Fibroblast of lung (primary cell): ENCODE measurements at regions not wholly inside any gene's neighbourhood (a gene's known extent, or its start where the extent isn't known, plus 50 kb on each side); places are given as distances from the start of the nearest gene placed in this dataset.

Experiments used
- DNase-seq, 2 donors: peaks; one replicate each; pipeline versions ENCODE4 v3.0.0 to v3.0.0-alpha.2; 2010; ENCODE audit warnings: low read depth in 2 of 2
- H2AFZ ChIP-seq: 2 replicates; pipeline ENCODE4 v1.5.1; 2012; ENCODE audit warnings: low read length, control low read depth, inconsistent platforms
- H3K27ac ChIP-seq: 2 replicates; pipeline ENCODE4 v1.5.1; 2011; ENCODE audit warnings: low read length, control low read depth; ENCODE audit not compliant: insufficient read depth
- H3K27me3 ChIP-seq: 2 replicates; pipeline ENCODE4 v1.5.1; 2011; ENCODE audit warnings: mild to moderate bottlenecking, low read length; ENCODE audit not compliant: control insufficient read depth, insufficient read depth
- H3K36me3 ChIP-seq: 2 replicates; pipeline ENCODE4 v1.5.1; 2011; ENCODE audit warnings: low read length; ENCODE audit not compliant: control insufficient read depth, insufficient read depth
- H3K4me1 ChIP-seq: 2 replicates; pipeline ENCODE4 v1.5.1; 2011; ENCODE audit warnings: low read length; ENCODE audit not compliant: control insufficient read depth, insufficient read depth; ENCODE audit errors: extremely low read depth
- H3K4me2 ChIP-seq: 2 replicates; pipeline ENCODE4 v1.5.1; 2011; ENCODE audit warnings: low read length, control low read depth; ENCODE audit not compliant: insufficient read depth; ENCODE audit errors: extremely low read depth
- H3K4me3 ChIP-seq, 4 experiments: fragments of 200-600 bp in 1 of 4; sonication (generic) in 1 of 4; replicated peaks in 1 of 4; 2 replicates each; pipeline ENCODE4 v1.5.1; 2011 to 2016; ENCODE audit warnings: low read length in 4 of 4, low read depth in 3 of 4, mild to moderate bottlenecking in 3 of 4, control low read depth in 2 of 4, inconsistent platforms in 1 of 4, mixed read lengths in 1 of 4; ENCODE audit not compliant: insufficient read depth in 1 of 4; ENCODE audit errors: control extremely low read depth in 1 of 4
- H3K79me2 ChIP-seq: 2 replicates; pipeline ENCODE4 v1.5.1; 2012; ENCODE audit warnings: mild to moderate bottlenecking, low read length, inconsistent platforms; ENCODE audit not compliant: control insufficient read depth, insufficient read depth
- H3K9ac ChIP-seq: 2 replicates; pipeline ENCODE4 v1.5.1; 2011; ENCODE audit warnings: mild to moderate bottlenecking, low read length, control low read depth; ENCODE audit not compliant: insufficient read depth
- H3K9me3 ChIP-seq: 2 replicates; pipeline ENCODE4 v1.5.1; 2012; ENCODE audit warnings: low read depth, low read length; ENCODE audit not compliant: control insufficient read depth, insufficient read depth
- H4K20me1 ChIP-seq: 2 replicates; pipeline ENCODE4 v1.5.1; 2011; ENCODE audit warnings: low read length; ENCODE audit not compliant: control insufficient read depth, insufficient read depth; ENCODE audit errors: extremely low read depth
- CTCF ChIP-seq, 2 donors: IDR thresholded peaks in 1 of 2; conservative IDR thresholded peaks in 1 of 2; 1 replicate in 1 of 2; 2 replicates in 1 of 2; pipeline ENCODE4 v1.5.1; 2011 to 2012; ENCODE audit warnings: low read length in 2 of 2, control low read depth in 1 of 2, inconsistent platforms in 1 of 2, low read depth in 1 of 2, mild to moderate bottlenecking in 1 of 2
- EZH2 ChIP-seq: IDR thresholded peaks from 2 replicates; pipeline ENCODE4 v1.5.1; 2012; ENCODE audit warnings: low read length, control low read depth, mild to moderate bottlenecking; ENCODE audit errors: missing control alignments

DNA sequence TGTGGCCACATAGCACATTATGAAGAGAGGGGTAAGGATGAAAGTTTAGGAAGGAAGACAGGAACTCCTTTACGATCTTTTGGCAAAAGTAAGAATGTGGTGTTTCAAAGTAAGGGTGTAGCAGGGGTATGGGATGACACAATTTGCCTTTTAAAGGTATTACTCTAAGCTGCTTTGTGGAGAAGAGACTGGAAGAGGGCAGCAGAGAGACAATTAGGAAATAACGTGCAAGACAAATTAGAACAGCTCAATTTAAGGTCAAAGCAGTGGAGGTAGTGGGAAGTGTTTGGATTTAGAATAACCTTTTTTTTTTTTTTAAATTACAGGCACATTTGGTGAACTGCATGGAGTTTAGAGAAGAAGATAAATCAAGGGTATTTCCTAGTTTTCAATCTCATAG, 342.6 kb downstream of the NOVA1 start:
- H3K27ac ChIP-seq: no peak overlapping the region
- DNase-seq: peak; percentile 18 to 61
- no peak overlapping the region for H3K4me3 ChIP-seq
- no peaks in the 10 kb centered on the region for H3K79me2 ChIP-seq
- no peaks in the 10 kb centered on the region for H3K27me3 ChIP-seq
- no peaks in the 10 kb centered on the region for H4K20me1 ChIP-seq
- no peaks in the 10 kb centered on the region for H3K9me3 ChIP-seq
- no peak overlapping the region for H3K9ac ChIP-seq
- H3K36me3 ChIP-seq: no peaks in the 10 kb centered on the region
- TF ChIP-seq EZH2 (no peak), CTCF (conservative IDR thresholded peaks at IDR 0.05 in 1 of 2, IDR thresholded peaks at IDR 0.05 in 1 of 2; ENCODE audit: low read depth in 1 of 2, low read length in 2 of 2) (peak; percentile 51 to 59)
- H2AFZ ChIP-seq: no peak overlapping the region
- no peak overlapping the region for H3K4me2 ChIP-seq
- H3K4me1 ChIP-seq: no peaks in the 10 kb centered on the region

GRCh38 chr14:26252176-26252575, 345.7 kb downstream of the NOVA1 start:
- no peak overlapping the region for H3K27ac ChIP-seq
- H3K9me3 ChIP-seq: no peaks in the 10 kb centered on the region
- no peaks in the 10 kb centered on the region for H3K27me3 ChIP-seq
- no peak overlapping the region for H3K4me2 ChIP-seq
- H4K20me1 ChIP-seq: no peaks in the 10 kb centered on the region
- H3K4me1 ChIP-seq: no peaks in the 10 kb centered on the region
- H3K4me3 ChIP-seq: no peak overlapping the region
- no peak overlapping the region for H3K9ac ChIP-seq
- TF ChIP-seq CTCF (conservative IDR thresholded peaks at IDR 0.05 in 1 of 2, IDR thresholded peaks at IDR 0.05 in 1 of 2; ENCODE audit: low read depth in 1 of 2, low read length in 2 of 2) (no peak), EZH2 (no peak)
- DNase-seq: no peak
- H3K79me2 ChIP-seq: no peaks in the 10 kb centered on the region
- no peaks in the 10 kb centered on the region for H3K36me3 ChIP-seq
- H2AFZ ChIP-seq: no peak overlapping the region

DNA sequence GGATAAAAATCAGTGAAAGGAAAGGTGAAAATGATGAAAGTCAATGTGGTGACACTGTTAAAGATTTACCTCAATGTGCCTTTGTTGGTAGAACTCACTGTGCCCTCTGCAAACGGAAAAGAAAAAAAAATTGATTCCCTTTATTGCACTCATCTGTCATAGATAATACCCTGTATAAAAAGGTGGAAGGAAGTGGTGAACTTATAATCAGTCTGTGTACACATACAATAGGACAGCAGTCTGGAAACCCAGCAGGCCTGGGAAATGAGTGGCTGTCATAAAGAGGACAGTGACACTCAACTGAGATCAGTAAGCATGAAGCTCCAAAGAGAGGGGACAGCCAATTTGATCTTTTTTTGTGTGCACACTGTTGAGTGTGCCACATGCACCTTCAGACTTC, 364.7 kb downstream of the NOVA1 start:
- Histone ChIP-seq H3K9me3 (no peaks in the 10 kb centered on the region), H3K4me3 (no peak overlapping the region), H3K27ac (no peak overlapping the region), H3K27me3 (no peaks in the 10 kb centered on the region), H3K4me2 (no peak overlapping the region), H4K20me1 (no peaks in the 10 kb centered on the region), H3K79me2 (no peaks in the 10 kb centered on the region), H3K9ac (no peak overlapping the region), H3K4me1 (no peaks in the 10 kb centered on the region), H3K36me3 (no peaks in the 10 kb centered on the region), H2AFZ (no peak overlapping the region)
- TF ChIP-seq CTCF (conservative IDR thresholded peaks at IDR 0.05 in 1 of 2, IDR thresholded peaks at IDR 0.05 in 1 of 2; ENCODE audit: low read depth in 1 of 2, low read length in 2 of 2) (no peak), EZH2 (no peak)
- no peak for DNase-seq
